ENCODE measurements at regions not wholly inside any gene's neighbourhood (a gene's known extent, or its start where the extent isn't known, plus 50 kb on each side); places are given as distances from the start of the nearest gene placed in this dataset.

DNA sequence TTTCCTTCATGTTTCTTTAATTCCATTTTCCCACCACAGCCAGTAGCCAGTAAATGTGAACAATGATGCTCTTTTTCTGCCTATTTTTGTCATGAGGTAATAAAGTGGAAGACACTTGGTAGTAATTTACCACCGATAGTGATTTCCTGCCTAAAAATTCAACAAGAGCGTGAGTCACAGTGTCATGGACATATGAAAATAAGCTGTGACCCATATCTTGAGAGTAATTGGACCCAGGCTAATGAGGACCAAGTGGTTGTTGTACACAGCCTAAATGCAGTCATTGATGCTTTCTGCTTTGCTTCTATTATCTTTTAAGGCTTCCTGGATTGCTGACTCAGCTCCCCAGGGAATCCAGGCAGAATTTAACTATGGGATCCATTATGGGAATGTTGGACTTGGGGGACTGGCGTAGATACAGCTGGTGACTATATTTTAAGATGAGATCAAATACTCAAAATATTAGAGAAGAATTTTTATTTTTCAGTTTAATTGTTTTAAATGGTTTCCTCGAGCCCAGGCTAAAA is 265.9 kb upstream of the FERMT1 start:
- H3K4me2 ChIP-seq: no peak overlapping the region
- H3K4me1 ChIP-seq (ENCODE audit: control insufficient read depth in 1 of 2, insufficient read depth in 2 of 2, low read depth in 1 of 2, low read length in 1 of 2): no peaks in the 10 kb centered on the region
- H3K9me2 ChIP-seq: no peaks in the 10 kb centered on the region
- H3K36me3 ChIP-seq (replicated peaks in 1 of 2; ENCODE audit: control insufficient read depth in 1 of 2, insufficient read depth in 2 of 2, low read length in 1 of 2): no peaks in the 10 kb centered on the region
- H3K9ac ChIP-seq: no peak overlapping the region
- ChIA-PET POLR2A (no interaction called here), CTCF (no interaction called here)
- H2AFZ ChIP-seq (ENCODE audit: low read depth): no peak overlapping the region
- WGBS (ENCODE audit: low lambda C conversion rate): 3% methylated on average over 4 of the region's 4 CpGs
- H3F3A ChIP-seq (replicated peaks; ENCODE audit: insufficient read depth): no peaks in the 10 kb centered on the region
- TF ChIP-seq GABPA (IDR thresholded peaks at IDR 0.05; ENCODE audit: low read depth) (no peak), EP300 (IDR thresholded peaks at IDR 0.05; ENCODE audit: borderline replicate concordance in 1 of 2, low read depth in 1 of 2, low read length in 1 of 2) (no peak), EZH2phosphoT487 (IDR thresholded peaks at IDR 0.05; ENCODE audit: borderline replicate concordance, low read depth) (no peak), MAX (IDR thresholded peaks at IDR 0.05; ENCODE audit: low read depth) (no peak), NRF1 (IDR thresholded peaks at IDR 0.05; ENCODE audit: low read depth, low read length) (no peak), FOSL2 (IDR thresholded peaks at IDR 0.05; ENCODE audit: borderline replicate concordance, low read depth) (no peak)
- no peaks in the 10 kb centered on the region for H3K9me3 ChIP-seq
- no peak overlapping the region for H3K4me3 ChIP-seq (ENCODE audit: low read depth in 2 of 2, low read length in 1 of 2)
- H3K27me3 ChIP-seq (ENCODE audit: insufficient read depth): no peaks in the 10 kb centered on the region
- no peak for DNase-seq
- H3K79me2 ChIP-seq (ENCODE audit: insufficient read depth): no peaks in the 10 kb centered on the region
- H4K20me1 ChIP-seq (ENCODE audit: insufficient read depth): no peaks in the 10 kb centered on the region
- H3K27ac ChIP-seq (ENCODE audit: low read depth in 2 of 2, low read length in 1 of 2): no peak overlapping the region

GRCh38 chr20:6384956-6385486 is 262.2 kb upstream of the FERMT1 start:
- no peaks in the 10 kb centered on the region for H3K36me3 ChIP-seq (replicated peaks in 1 of 2; ENCODE audit: control insufficient read depth in 1 of 2, insufficient read depth in 2 of 2, low read length in 1 of 2)
- H3K27ac ChIP-seq (ENCODE audit: low read depth in 2 of 2, low read length in 1 of 2): no peak overlapping the region
- H3K27me3 ChIP-seq (ENCODE audit: insufficient read depth): no peaks in the 10 kb centered on the region
- no peak overlapping the region for H3K9ac ChIP-seq
- WGBS (ENCODE audit: low lambda C conversion rate): 7% methylated on average over 2 of the region's 2 CpGs
- H3K9me2 ChIP-seq: no peaks in the 10 kb centered on the region
- no peak overlapping the region for H3K4me2 ChIP-seq
- H3K4me3 ChIP-seq (ENCODE audit: low read depth in 2 of 2, low read length in 1 of 2): no peak overlapping the region
- CTCF ChIA-PET: no interaction called here
- H3K4me1 ChIP-seq (ENCODE audit: control insufficient read depth in 1 of 2, insufficient read depth in 2 of 2, low read depth in 1 of 2, low read length in 1 of 2): no peaks in the 10 kb centered on the region
- POLR2A ChIA-PET: no interaction called here
- TF ChIP-seq ELF1 (IDR thresholded peaks at IDR 0.05): no peak
- TF ChIP-seq JUND (IDR thresholded peaks at IDR 0.05): no peak
- no peak for TF ChIP-seq MAX (IDR thresholded peaks at IDR 0.05; ENCODE audit: low read depth)
- no peak for TF ChIP-seq GATA2 (CRISPR knock-in tag; IDR thresholded peaks at IDR 0.05)
- no peak for TF ChIP-seq TAF1 (IDR thresholded peaks at IDR 0.05; ENCODE audit: borderline replicate concordance, low read depth, low read length)
- no peak for TF ChIP-seq RFX5 (IDR thresholded peaks at IDR 0.05; ENCODE audit: low read length)
- TF ChIP-seq SMC3 (IDR thresholded peaks at IDR 0.05; ENCODE audit: low read depth, low read length): no peak
- TF ChIP-seq EZH2phosphoT487 (IDR thresholded peaks at IDR 0.05; ENCODE audit: borderline replicate concordance, low read depth): no peak
- no peak for TF ChIP-seq RXRA (IDR thresholded peaks at IDR 0.05; ENCODE audit: borderline replicate concordance, low read depth)
- no peak for TF ChIP-seq FOXJ3 (CRISPR knock-in tag; IDR thresholded peaks at IDR 0.05)
- TF ChIP-seq GABPA (IDR thresholded peaks at IDR 0.05; ENCODE audit: low read depth): no peak
- no peaks in the 10 kb centered on the region for H4K20me1 ChIP-seq (ENCODE audit: insufficient read depth)
- no peak overlapping the region for H2AFZ ChIP-seq (ENCODE audit: low read depth)
- no peaks in the 10 kb centered on the region for H3F3A ChIP-seq (replicated peaks; ENCODE audit: insufficient read depth)
- no peaks in the 10 kb centered on the region for H3K9me3 ChIP-seq
- no peaks in the 10 kb centered on the region for H3K79me2 ChIP-seq (ENCODE audit: insufficient read depth)
- DNase-seq: no peak

Data from SK-N-SH (cell line).